SK-N-SH treated with all-trans-retinoic acid at 6 μM for 48 hours (cell line): ENCODE measurements at regions not wholly inside any gene's neighbourhood (a gene's known extent, or its start where the extent isn't known, plus 50 kb on each side); places are given as distances from the start of the nearest gene placed in this dataset.

Experiments
- ATAC-seq: fragments of 200-7000 bp; cut with Tn5 transposase; 3 replicates; pipeline ENCODE4 v1.9.1; 2020; ENCODE audit warnings: mild to moderate bottlenecking, moderate library complexity
- ARNTL ChIP-seq: fragments of 450-650 bp; formaldehyde crosslinking; IDR thresholded peaks from 2 replicates; pipeline ENCODE4 v1.5.0; 2020; ENCODE audit warnings: low read depth, mild to moderate bottlenecking, moderate library complexity, borderline replicate concordance
- CSDC2 ChIP-seq: fragments of 250-450 bp; sonication (Bioruptor Pico); IDR thresholded peaks from 2 replicates; pipeline ENCODE4 v1.5.0; 2020; ENCODE audit warnings: mild to moderate bottlenecking, moderate library complexity
- ESRRG ChIP-seq: fragments of 250-450 bp; sonication (Bioruptor Pico); IDR thresholded peaks from 2 replicates; pipeline ENCODE4 v1.6.1; 2021; ENCODE audit warnings: mild to moderate bottlenecking
- GLIS3 ChIP-seq: fragments of 250-450 bp; sonication (Bioruptor Pico); IDR thresholded peaks from 2 replicates; pipeline ENCODE4 v1.5.0; 2020; ENCODE audit warnings: mild to moderate bottlenecking, moderate library complexity
- ISL1 ChIP-seq: fragments of 250-450 bp; sonication (Bioruptor Pico); IDR thresholded peaks from 2 replicates; pipeline ENCODE4 v2.1.2; 2022; ENCODE audit warnings: mild to moderate bottlenecking, moderate library complexity
- OSR1 ChIP-seq: fragments of 250-450 bp; sonication (Bioruptor Pico); IDR thresholded peaks from 2 replicates; pipeline ENCODE4 v1.8.0; 2022; ENCODE audit warnings: moderate library complexity, mild to moderate bottlenecking, inconsistent platforms
- PPARA ChIP-seq: fragments of 250-450 bp; sonication (Bioruptor Pico); IDR thresholded peaks from 2 replicates; pipeline ENCODE4 v1.5.0; 2020; ENCODE audit warnings: mild to moderate bottlenecking, borderline replicate concordance
- RARB ChIP-seq: fragments of 250-450 bp; sonication (Bioruptor Pico); IDR thresholded peaks from 2 replicates; pipeline ENCODE4 v1.8.0; 2021; ENCODE audit warnings: mild to moderate bottlenecking, moderate library complexity
- SNAI2 ChIP-seq: fragments of 250-450 bp; sonication (Bioruptor Pico); IDR thresholded peaks from 2 replicates; pipeline ENCODE4 v1.5.0; 2020; ENCODE audit warnings: mild to moderate bottlenecking, moderate library complexity
- TCF4 ChIP-seq: fragments of 250-450 bp; sonication (Bioruptor Pico); IDR thresholded peaks from 2 replicates; pipeline ENCODE4 v1.8.0; 2021; ENCODE audit warnings: mild to moderate bottlenecking, moderate library complexity, borderline replicate concordance
- TOX ChIP-seq: fragments of 250-450 bp; sonication (Bioruptor Pico); IDR thresholded peaks from 2 replicates; pipeline ENCODE4 v1.8.0; 2021; ENCODE audit warnings: mild to moderate bottlenecking, moderate library complexity, borderline replicate concordance
- ZC3H10 ChIP-seq: fragments of 250-450 bp; sonication (Bioruptor Pico); IDR thresholded peaks from 2 replicates; pipeline ENCODE4 v1.5.1; 2021; ENCODE audit warnings: mild to moderate bottlenecking, moderate library complexity
- ZFP3 ChIP-seq: fragments of 250-450 bp; sonication (Bioruptor Pico); IDR thresholded peaks from 2 replicates; pipeline ENCODE4 v1.5.0; 2020; ENCODE audit warnings: mild to moderate bottlenecking, moderate library complexity
- ZFP30 ChIP-seq: fragments of 450-650 bp; formaldehyde crosslinking; IDR thresholded peaks from 2 replicates; pipeline ENCODE4 v1.5.0; 2022; ENCODE audit warnings: mild to moderate bottlenecking, moderate library complexity
- ZNF565 ChIP-seq: fragments of 450-650 bp; formaldehyde crosslinking; conservative IDR thresholded peaks from 2 replicates; pipeline ENCODE4 v1.5.0; 2020; ENCODE audit warnings: low read depth, mild to moderate bottlenecking, moderate library complexity
- ZNF70 ChIP-seq: fragments of 450-650 bp; formaldehyde crosslinking; IDR thresholded peaks from 2 replicates; pipeline ENCODE4 v1.5.0; 2020; ENCODE audit warnings: mild to moderate bottlenecking, moderate library complexity
- ZNF8 ChIP-seq: fragments of 450-650 bp; formaldehyde crosslinking; IDR thresholded peaks from 2 replicates; pipeline ENCODE4 v1.5.0; 2020; ENCODE audit warnings: mild to moderate bottlenecking, moderate library complexity
- TF ChIP-seq, protein P1 (sequence below): fragments of 250-450 bp; sonication (Bioruptor Pico); IDR thresholded peaks from 2 replicates; pipeline ENCODE4 v1.5.1; 2021; ENCODE audit warnings: mild to moderate bottlenecking, moderate library complexity
- TF ChIP-seq, protein P2 (sequence below): fragments of 250-450 bp; sonication (Bioruptor Pico); IDR thresholded peaks from 2 replicates; pipeline ENCODE4 v1.8.0; 2021; ENCODE audit warnings: low read depth, mild to moderate bottlenecking, moderate library complexity, borderline replicate concordance
- TF ChIP-seq, protein P3 (sequence below): fragments of 250-450 bp; sonication (Bioruptor Pico); IDR thresholded peaks from 2 replicates; pipeline ENCODE4 v1.5.0; 2020; ENCODE audit warnings: mild to moderate bottlenecking, moderate library complexity

DNA sequence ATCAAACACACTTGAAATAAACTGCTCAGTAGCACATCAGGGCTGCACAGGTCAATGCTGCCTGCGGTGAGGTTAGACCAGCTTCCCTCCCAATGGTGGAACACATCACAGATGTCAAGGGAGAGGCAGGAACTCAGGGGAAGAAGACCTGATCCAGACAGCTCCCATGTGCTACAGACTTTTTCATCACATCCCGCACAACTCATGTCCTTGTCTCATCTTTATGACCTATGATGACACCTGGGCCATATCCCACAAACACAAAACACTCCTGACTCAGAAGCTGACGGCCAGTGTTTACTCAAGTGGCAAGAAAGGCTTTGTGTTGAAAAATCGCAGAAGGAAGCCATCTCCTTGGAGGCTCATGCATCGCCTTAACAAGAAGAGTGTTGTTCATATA, 91.6 kb downstream of the HTR5A start (continued):
- TF ChIP-seq, protein P1, sequence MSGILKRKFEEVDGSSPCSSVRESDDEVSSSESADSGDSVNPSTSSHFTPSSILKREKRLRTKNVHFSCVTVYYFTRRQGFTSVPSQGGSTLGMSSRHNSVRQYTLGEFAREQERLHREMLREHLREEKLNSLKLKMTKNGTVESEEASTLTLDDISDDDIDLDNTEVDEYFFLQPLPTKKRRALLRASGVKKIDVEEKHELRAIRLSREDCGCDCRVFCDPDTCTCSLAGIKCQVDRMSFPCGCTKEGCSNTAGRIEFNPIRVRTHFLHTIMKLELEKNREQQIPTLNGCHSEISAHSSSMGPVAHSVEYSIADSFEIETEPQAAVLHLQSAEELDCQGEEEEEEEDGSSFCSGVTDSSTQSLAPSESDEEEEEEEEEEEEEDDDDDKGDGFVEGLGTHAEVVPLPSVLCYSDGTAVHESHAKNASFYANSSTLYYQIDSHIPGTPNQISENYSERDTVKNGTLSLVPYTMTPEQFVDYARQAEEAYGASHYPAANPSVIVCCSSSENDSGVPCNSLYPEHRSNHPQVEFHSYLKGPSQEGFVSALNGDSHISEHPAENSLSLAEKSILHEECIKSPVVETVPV = no peak
- TF ChIP-seq ZFP3 (CRISPR knock-in tag) = no peak
- no peak for TF ChIP-seq OSR1
- TF ChIP-seq ZC3H10 = no peak
- TF ChIP-seq SNAI2 (CRISPR knock-in tag) = no peak
- no peak for TF ChIP-seq TCF4 (CRISPR knock-in tag)

DNA sequence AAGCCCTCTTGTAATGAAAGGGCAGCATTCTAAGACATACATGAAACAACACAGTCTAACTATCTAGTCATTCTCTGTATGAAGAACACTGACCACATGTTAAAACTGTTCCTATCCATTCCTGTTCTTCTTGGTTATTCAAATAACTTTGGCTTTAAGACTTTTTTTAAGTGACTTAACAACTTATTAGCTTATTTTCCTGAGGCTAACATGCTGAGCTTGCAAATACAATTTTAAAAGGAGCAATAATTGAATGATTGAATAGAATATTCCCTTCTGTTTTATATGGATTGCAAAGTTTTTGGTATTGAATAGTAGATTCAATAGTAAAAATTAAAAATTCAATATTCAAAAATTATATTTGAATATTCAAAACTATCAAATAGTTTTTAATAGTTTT, 92.3 kb downstream of the HTR5A start:
- TF ChIP-seq, protein P1 = no peak
- no peak for TF ChIP-seq GLIS3
- TF ChIP-seq, protein P2, sequence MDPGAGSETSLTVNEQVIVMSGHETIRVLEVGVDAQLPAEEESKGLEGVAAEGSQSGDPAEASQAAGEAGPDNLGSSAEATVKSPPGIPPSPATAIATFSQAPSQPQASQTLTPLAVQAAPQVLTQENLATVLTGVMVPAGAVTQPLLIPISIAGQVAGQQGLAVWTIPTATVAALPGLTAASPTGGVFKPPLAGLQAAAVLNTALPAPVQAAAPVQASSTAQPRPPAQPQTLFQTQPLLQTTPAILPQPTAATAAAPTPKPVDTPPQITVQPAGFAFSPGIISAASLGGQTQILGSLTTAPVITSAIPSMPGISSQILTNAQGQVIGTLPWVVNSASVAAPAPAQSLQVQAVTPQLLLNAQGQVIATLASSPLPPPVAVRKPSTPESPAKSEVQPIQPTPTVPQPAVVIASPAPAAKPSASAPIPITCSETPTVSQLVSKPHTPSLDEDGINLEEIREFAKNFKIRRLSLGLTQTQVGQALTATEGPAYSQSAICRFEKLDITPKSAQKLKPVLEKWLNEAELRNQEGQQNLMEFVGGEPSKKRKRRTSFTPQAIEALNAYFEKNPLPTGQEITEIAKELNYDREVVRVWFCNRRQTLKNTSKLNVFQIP (CRISPR knock-in tag) = no peak
- TF ChIP-seq ZNF8 = no peak
- TF ChIP-seq, protein P3, sequence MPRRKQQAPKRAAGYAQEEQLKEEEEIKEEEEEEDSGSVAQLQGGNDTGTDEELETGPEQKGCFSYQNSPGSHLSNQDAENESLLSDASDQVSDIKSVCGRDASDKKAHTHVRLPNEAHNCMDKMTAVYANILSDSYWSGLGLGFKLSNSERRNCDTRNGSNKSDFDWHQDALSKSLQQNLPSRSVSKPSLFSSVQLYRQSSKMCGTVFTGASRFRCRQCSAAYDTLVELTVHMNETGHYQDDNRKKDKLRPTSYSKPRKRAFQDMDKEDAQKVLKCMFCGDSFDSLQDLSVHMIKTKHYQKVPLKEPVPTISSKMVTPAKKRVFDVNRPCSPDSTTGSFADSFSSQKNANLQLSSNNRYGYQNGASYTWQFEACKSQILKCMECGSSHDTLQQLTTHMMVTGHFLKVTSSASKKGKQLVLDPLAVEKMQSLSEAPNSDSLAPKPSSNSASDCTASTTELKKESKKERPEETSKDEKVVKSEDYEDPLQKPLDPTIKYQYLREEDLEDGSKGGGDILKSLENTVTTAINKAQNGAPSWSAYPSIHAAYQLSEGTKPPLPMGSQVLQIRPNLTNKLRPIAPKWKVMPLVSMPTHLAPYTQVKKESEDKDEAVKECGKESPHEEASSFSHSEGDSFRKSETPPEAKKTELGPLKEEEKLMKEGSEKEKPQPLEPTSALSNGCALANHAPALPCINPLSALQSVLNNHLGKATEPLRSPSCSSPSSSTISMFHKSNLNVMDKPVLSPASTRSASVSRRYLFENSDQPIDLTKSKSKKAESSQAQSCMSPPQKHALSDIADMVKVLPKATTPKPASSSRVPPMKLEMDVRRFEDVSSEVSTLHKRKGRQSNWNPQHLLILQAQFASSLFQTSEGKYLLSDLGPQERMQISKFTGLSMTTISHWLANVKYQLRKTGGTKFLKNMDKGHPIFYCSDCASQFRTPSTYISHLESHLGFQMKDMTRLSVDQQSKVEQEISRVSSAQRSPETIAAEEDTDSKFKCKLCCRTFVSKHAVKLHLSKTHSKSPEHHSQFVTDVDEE (CRISPR knock-in tag) = no peak
- no peak for TF ChIP-seq TCF4 (CRISPR knock-in tag)
- no peak for TF ChIP-seq TOX (CRISPR knock-in tag)
- TF ChIP-seq ESRRG (CRISPR knock-in tag) = no peak
- no peak for TF ChIP-seq ISL1 (CRISPR knock-in tag)
- no peak for ATAC-seq

DNA sequence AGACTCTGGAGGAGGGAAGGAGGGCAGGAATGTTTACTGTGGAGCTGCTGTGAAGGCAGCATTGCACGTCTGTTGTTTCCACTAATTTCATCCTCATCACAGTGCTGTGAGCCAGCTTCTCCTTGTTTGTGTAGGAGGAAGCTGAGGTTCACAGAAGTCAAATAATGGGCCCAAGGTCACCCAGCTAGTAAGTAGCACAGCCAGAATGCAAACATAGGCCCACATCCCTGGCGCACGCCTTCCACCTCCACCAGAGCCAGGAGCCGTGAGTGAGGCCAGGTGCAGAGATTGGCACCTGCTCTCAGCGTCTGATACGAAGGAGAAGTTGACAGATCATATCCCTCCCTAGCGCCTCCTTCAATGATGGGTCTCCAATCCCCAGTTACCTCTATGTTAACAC, 93.6 kb downstream of the HTR5A start:
- no peak for TF ChIP-seq OSR1
- TF ChIP-seq ZFP3 (CRISPR knock-in tag) = no peak
- no peak for TF ChIP-seq ZFP30 (CRISPR knock-in tag)

DNA sequence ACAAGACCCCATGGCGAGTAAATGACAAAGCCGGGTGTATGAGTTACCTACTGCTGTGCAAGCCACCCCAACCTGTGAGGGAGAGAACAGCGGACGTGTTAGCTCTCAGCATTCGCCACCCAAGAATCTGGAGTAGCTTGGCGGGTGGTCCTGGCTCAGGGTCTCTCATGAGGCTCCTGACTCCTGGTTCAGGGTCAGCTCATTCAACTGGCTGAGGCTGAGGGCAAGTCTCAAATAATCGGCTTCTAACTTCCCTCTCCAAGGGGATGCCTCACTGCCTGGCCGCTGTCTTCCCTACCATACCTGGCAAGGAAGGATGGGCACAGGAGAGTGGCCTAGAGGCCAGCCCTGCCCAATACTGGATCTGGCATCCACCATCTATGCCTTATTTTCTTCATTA, 94.2 kb downstream of the HTR5A start:
- TF ChIP-seq ZFP3 (CRISPR knock-in tag) (no peak), ESRRG (CRISPR knock-in tag) (no peak), CSDC2 (CRISPR knock-in tag) (no peak), ZNF8 (no peak), OSR1 (no peak), ZNF565 (CRISPR knock-in tag) (no peak), ARNTL (CRISPR knock-in tag) (no peak), ZNF70 (CRISPR knock-in tag) (no peak), ZC3H10 (no peak), ISL1 (CRISPR knock-in tag) (no peak), SNAI2 (CRISPR knock-in tag) (no peak)
- no peak for ATAC-seq

More for the DNA sequence above, 93.6 kb downstream of the HTR5A start:
- ATAC-seq = no peak

DNA sequence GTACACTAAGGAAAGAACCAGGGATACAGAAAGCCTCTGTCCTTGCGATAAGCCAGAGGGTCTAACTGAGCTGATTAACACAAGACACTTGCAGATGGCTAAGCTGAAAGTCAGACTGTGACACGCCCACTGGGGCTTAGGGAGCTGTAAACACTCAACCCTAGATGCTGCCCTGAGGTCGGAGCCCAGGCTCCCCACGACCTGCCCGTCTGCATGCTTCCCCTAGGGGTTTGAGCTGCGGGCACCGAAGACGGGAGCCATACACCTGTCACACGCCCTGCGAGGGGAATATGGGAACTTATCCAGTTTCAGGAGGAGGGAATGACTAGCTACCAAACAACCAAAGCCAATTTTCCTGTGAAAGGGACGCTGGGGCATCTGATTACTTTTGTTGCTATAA, 96.0 kb downstream of the HTR5A start:
- TF ChIP-seq ARNTL (CRISPR knock-in tag) = no peak
- no peak for TF ChIP-seq ISL1 (CRISPR knock-in tag)
- TF ChIP-seq ZC3H10 = no peak
- TF ChIP-seq ZNF70 (CRISPR knock-in tag) = no peak
- TF ChIP-seq, protein P2 (CRISPR knock-in tag) = no peak
- TF ChIP-seq ESRRG (CRISPR knock-in tag) = no peak
- no peak for TF ChIP-seq TCF4 (CRISPR knock-in tag)
- TF ChIP-seq TOX (CRISPR knock-in tag) = no peak
- TF ChIP-seq OSR1 = no peak
- TF ChIP-seq PPARA (CRISPR knock-in tag) = no peak
- TF ChIP-seq, protein P3 (CRISPR knock-in tag) = no peak
- TF ChIP-seq CSDC2 (CRISPR knock-in tag) = no peak
- TF ChIP-seq SNAI2 (CRISPR knock-in tag) = no peak
- TF ChIP-seq GLIS3 = no peak
- no peak for TF ChIP-seq ZFP3 (CRISPR knock-in tag)
- no peak for TF ChIP-seq ZNF565 (CRISPR knock-in tag)
- TF ChIP-seq RARB = no peak
- TF ChIP-seq, all 23 proteins: peak for 0
- ATAC-seq = no peak
